ENCODE measurements at regions not wholly inside any gene's neighbourhood (a gene's known extent, or its start where the extent isn't known, plus 50 kb on each side); places are given as distances from the start of the nearest gene placed in this dataset.

DNA sequence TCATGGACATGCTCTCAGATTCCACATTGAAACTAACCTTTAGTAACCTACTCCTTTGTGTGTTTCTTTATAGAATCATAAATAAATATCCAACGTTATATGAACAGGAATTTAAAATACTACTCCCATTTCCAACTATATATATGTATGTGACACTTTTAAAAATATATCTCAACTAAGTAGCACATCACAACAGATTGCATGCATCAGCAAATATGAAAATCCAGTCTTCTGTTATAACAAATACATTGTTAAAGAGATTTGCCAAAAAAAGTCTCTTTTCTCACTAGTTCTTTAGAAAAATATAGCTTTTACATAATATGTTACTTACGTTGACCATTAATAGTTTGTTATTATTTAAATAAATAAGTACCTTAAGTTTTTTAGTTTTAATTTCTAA, 1608.6 kb upstream of the RAG2 start:
- H3K9me3 ChIP-seq (ENCODE audit: control insufficient read depth in 1 of 2, low read length in 2 of 2): peaks cover 0 to 4% of the 10 kb centered on the region in 2 donors
- no peaks in the 10 kb centered on the region for H3K36me3 ChIP-seq (ENCODE audit: control insufficient read depth in 1 of 2, insufficient read depth in 2 of 2, low read length in 2 of 2)
- H3K4me1 ChIP-seq (ENCODE audit: control insufficient read depth in 1 of 2, insufficient read depth in 2 of 2, low read length in 2 of 2): no peaks in the 10 kb centered on the region
- no peak overlapping the region for H3K27ac ChIP-seq (ENCODE audit: low read length)
- no peak overlapping the region for H3K4me3 ChIP-seq (ENCODE audit: low read depth in 1 of 2, low read length in 2 of 2)
- H3K27me3 ChIP-seq (ENCODE audit: low read depth, low read length): no peaks in the 10 kb centered on the region

DNA sequence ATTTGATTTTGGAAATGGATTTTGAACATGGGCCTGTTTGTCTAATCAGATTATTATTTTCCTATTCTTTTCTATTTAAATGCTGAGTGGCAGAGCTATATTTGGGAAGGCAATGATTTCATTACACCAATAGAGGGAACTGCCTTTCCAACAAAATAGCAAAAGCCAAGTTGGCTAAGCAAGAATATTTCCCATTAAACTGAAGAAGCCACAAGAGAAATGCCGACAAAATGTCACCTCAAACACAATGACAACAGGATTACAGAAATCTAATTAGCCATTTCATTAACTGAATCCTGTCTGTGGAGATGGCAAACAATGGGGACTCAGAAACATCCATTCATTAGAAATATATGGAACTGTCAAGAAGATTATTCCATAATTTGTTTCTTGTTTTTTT, 1593.1 kb upstream of the RAG2 start:
- Histone ChIP-seq H3K27me3 (ENCODE audit: low read depth, low read length) (no peaks in the 10 kb centered on the region), H3K27ac (ENCODE audit: low read length) (no peak overlapping the region), H3K4me1 (ENCODE audit: control insufficient read depth in 1 of 2, insufficient read depth in 2 of 2, low read length in 2 of 2) (no peaks in the 10 kb centered on the region), H3K36me3 (ENCODE audit: control insufficient read depth in 1 of 2, insufficient read depth in 2 of 2, low read length in 2 of 2) (no peaks in the 10 kb centered on the region), H3K4me3 (ENCODE audit: low read depth in 1 of 2, low read length in 2 of 2) (no peak overlapping the region), H3K9me3 (ENCODE audit: control insufficient read depth in 1 of 2, low read length in 2 of 2) (no peaks in the 10 kb centered on the region)

DNA sequence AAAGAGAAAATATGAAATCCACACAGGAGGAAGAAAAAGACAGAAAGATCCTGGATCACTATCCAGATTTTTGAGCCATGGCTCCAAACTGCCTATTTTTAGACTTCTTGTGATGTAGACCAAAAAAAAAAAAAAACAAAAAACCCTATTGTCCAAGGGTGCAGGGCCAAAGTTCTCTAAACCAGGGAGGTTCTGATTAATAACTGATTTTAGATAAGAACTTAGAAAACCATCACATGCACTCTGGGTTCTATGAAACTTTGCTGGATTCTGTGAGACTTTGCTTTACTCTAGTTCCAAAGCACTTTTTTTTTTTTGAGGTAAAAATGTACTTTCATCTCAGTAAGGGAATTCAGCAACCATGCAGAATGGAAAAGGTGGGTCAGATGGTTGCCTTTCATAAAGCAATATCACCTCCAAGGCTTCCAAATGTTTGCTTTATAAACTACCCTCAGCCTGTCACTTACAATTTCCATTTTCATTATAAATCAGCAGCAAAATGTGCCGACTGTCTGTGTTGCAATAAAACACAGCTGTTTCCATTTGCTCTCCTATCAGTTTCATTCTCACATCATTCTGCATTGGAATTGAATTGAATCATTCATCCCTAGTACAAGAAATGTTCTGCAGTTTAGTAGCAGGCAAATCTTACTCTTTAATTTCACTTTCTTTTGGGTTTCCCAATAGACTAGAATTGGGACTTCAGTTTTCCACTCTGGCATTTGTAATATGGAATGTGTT, 1584.3 kb upstream of the RAG2 start:
- Histone ChIP-seq H3K27me3 (ENCODE audit: low read depth, low read length) (no peaks in the 10 kb centered on the region), H3K36me3 (ENCODE audit: control insufficient read depth in 1 of 2, insufficient read depth in 2 of 2, low read length in 2 of 2) (no peaks in the 10 kb centered on the region), H3K4me1 (ENCODE audit: control insufficient read depth in 1 of 2, insufficient read depth in 2 of 2, low read length in 2 of 2) (no peaks in the 10 kb centered on the region), H3K27ac (ENCODE audit: low read length) (no peak overlapping the region), H3K4me3 (ENCODE audit: low read depth in 1 of 2, low read length in 2 of 2) (no peak overlapping the region), H3K9me3 (ENCODE audit: control insufficient read depth in 1 of 2, low read length in 2 of 2) (no peaks in the 10 kb centered on the region)

DNA sequence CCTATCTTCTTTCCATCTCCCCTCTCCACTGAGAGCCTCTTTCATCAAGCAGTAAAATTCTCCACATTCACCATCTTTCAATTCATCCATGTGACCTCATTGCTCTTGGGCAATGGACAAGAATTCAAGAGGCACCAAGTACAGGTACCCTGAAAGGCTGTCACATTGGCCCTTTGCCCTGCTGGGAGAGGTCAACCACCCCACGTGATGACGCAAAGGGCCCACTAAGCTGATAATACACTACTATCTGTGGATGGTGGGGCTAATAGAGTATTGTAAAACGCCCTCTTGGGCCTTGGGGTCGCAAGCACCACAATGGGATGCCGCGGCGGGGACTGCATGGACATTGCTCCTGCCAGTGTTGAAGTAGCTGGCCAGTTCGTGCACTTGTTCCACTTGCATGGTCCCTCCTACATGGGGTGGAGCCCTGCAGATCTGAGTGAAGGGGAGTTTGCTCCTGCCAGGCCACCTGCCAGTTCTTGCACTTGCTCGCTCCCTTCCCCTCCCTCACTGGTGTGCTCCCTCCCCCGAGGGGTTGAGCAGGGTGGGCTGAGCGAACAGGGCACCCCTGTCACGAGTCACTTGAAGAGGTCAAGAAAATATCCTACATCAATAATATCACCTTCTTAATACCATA, 1578.8 kb upstream of the RAG2 start:
- Histone ChIP-seq H3K27ac (ENCODE audit: low read length) (no peak overlapping the region), H3K4me1 (ENCODE audit: control insufficient read depth in 1 of 2, insufficient read depth in 2 of 2, low read length in 2 of 2) (no peaks in the 10 kb centered on the region), H3K27me3 (ENCODE audit: low read depth, low read length) (no peaks in the 10 kb centered on the region), H3K36me3 (ENCODE audit: control insufficient read depth in 1 of 2, insufficient read depth in 2 of 2, low read length in 2 of 2) (no peaks in the 10 kb centered on the region), H3K4me3 (ENCODE audit: low read depth in 1 of 2, low read length in 2 of 2) (no peak overlapping the region), H3K9me3 (ENCODE audit: control insufficient read depth in 1 of 2, low read length in 2 of 2) (no peaks in the 10 kb centered on the region)

DNA sequence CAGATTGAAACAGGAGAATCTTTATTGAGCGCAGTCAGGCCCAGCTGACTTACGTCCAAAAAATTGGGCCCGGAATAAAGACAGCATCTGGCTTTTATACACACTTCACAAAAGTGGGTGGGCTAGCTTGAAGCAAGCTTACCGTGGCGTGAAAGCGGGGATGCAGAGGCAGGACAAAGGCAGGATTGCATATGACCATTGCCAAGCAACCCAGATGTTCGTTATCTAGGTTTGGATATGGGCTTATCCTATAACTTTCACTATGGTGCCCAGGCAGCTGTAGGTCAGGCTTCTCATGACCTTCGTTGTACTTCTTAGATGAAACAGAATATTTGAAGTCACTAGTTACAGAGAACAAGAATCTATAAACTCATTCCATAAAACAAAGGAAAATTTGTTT, 1575.6 kb upstream of the RAG2 start:
- no peaks in the 10 kb centered on the region for H3K36me3 ChIP-seq (ENCODE audit: control insufficient read depth in 1 of 2, insufficient read depth in 2 of 2, low read length in 2 of 2)
- H3K9me3 ChIP-seq (ENCODE audit: control insufficient read depth in 1 of 2, low read length in 2 of 2): no peaks in the 10 kb centered on the region
- no peak overlapping the region for H3K4me3 ChIP-seq (ENCODE audit: low read depth in 1 of 2, low read length in 2 of 2)
- H3K27ac ChIP-seq (ENCODE audit: low read length): no peak overlapping the region
- no peaks in the 10 kb centered on the region for H3K27me3 ChIP-seq (ENCODE audit: low read depth, low read length)
- H3K4me1 ChIP-seq (ENCODE audit: control insufficient read depth in 1 of 2, insufficient read depth in 2 of 2, low read length in 2 of 2): peaks cover 0 to 5% of the 10 kb centered on the region in 2 donors

DNA sequence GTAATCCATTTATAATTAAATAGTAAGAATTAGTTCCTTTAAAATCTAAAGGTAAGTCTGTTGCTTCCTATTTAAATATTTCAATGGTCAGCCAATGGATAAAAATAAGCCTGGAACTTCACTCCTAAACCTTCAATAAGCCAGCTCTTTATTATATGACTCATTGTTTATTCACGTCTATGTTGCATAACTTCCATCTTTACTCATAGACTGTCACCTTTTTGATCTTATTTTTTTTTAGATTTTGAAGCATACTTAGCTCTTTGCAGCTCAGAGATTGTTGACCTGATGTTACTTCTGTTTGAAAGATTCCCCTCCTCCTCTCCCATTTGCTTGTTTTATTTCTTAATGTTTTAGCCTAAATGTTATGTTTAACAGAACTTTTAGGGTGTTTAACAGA, 1571.2 kb upstream of the RAG2 start:
- Histone ChIP-seq H3K36me3 (ENCODE audit: control insufficient read depth in 1 of 2, insufficient read depth in 2 of 2, low read length in 2 of 2) (no peaks in the 10 kb centered on the region), H3K4me3 (ENCODE audit: low read depth in 1 of 2, low read length in 2 of 2) (no peak overlapping the region), H3K9me3 (ENCODE audit: control insufficient read depth in 1 of 2, low read length in 2 of 2) (no peaks in the 10 kb centered on the region), H3K27ac (ENCODE audit: low read length) (no peak overlapping the region), H3K27me3 (ENCODE audit: low read depth, low read length) (no peaks in the 10 kb centered on the region), H3K4me1 (ENCODE audit: control insufficient read depth in 1 of 2, insufficient read depth in 2 of 2, low read length in 2 of 2) (peaks cover 0 to 8% of the 10 kb centered on the region in 2 donors)

DNA sequence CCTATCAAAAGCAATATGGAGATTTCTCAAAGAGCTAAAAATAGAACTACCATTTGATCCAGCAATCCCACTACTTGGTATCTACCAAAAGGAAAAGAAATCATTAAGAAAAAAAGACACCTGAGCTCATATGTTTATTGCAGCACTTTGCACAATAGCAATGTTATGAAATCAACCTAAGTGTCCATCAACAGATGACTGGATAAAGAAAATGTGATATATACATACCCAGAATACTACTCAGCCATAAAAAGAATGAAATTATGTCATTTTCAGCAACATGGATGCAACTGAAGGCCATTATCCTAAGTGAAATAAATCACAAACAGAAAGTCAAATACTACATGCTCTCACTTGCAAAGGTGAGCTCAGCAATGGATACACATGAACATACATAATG, 1565.5 kb upstream of the RAG2 start:
- Histone ChIP-seq H3K36me3 (ENCODE audit: control insufficient read depth in 1 of 2, insufficient read depth in 2 of 2, low read length in 2 of 2) (no peaks in the 10 kb centered on the region), H3K27me3 (ENCODE audit: low read depth, low read length) (no peaks in the 10 kb centered on the region), H3K4me3 (ENCODE audit: low read depth in 1 of 2, low read length in 2 of 2) (no peak overlapping the region), H3K9me3 (ENCODE audit: control insufficient read depth in 1 of 2, low read length in 2 of 2) (no peaks in the 10 kb centered on the region), H3K27ac (ENCODE audit: low read length) (no peak overlapping the region), H3K4me1 (ENCODE audit: control insufficient read depth in 1 of 2, insufficient read depth in 2 of 2, low read length in 2 of 2) (peaks cover 0 to 4% of the 10 kb centered on the region in 2 donors)

DNA sequence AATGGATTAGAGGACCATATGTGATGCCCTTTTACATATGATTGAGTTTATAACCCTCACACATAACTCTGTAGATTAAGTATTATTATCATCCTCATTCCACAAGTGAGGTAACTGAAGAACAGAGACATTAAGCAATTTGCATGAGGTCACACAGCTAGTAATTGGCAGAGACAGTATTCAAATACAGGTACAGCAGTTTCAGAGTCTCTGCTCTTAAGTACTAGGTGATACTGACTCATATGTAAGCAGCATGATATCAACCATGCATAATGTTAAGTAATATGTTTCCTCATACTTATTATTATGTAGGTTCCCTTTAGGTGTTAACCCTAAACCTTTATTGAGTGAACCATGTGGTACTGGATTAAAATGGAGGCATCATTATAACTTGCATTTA, 1562.4 kb upstream of the RAG2 start:
- no peaks in the 10 kb centered on the region for H3K27me3 ChIP-seq (ENCODE audit: low read depth, low read length)
- no peaks in the 10 kb centered on the region for H3K4me1 ChIP-seq (ENCODE audit: control insufficient read depth in 1 of 2, insufficient read depth in 2 of 2, low read length in 2 of 2)
- H3K9me3 ChIP-seq (ENCODE audit: control insufficient read depth in 1 of 2, low read length in 2 of 2): no peaks in the 10 kb centered on the region
- H3K36me3 ChIP-seq (ENCODE audit: control insufficient read depth in 1 of 2, insufficient read depth in 2 of 2, low read length in 2 of 2): no peaks in the 10 kb centered on the region
- no peak overlapping the region for H3K4me3 ChIP-seq (ENCODE audit: low read depth in 1 of 2, low read length in 2 of 2)
- H3K27ac ChIP-seq (ENCODE audit: low read length): no peak overlapping the region

DNA sequence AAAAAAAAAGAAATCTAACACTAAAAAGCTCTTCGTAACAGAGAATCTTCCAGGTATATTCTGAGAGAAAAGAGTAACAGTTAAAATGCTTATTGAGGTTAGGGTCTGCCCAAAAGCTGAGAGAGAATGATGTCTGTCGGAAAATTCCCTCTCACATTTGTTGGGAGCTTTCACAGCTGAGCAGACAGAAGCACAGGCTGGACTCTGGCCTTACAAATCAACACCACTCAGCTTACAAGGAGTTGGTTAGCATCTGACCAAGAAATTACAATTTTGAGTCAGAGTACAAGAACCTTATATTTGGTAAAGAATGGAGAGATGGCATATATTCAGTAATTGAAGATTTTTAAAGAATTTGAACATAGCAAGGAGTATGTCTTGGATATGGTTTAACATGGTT, 1561.0 kb upstream of the RAG2 start:
- H3K27me3 ChIP-seq (ENCODE audit: low read depth, low read length): no peaks in the 10 kb centered on the region

DNA sequence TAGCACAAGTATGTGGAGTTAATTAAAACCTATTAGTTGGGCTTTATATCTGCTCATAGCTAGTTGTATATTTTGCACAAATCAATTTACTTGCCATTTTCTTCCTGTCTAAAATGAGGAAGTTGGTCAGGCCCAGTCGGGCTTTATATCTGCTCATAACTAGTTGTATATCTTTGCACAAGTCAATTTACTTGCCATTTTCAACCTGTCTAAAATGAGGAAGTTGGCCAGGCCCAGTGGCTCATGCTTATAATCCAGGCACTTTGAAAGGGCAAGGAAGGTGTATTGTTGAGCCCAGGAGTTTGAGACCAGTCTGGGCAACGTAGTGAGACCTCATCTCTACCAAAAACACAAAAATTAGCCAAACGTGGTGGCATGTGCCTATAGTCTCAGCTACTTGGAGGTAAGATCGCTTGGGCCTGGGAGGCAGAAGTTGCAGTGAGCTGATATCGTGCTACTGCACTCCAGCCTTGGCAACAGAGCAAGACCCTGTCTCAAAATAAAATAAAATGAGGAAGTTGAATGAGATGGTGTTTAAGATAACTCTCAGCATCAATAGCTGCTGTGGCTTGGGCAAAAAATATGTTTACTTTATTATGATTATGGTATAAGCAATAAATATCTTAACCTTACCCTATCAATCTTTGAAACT, 1558.6 kb upstream of the RAG2 start:
- Histone ChIP-seq H3K27me3 (ENCODE audit: low read depth, low read length) (no peaks in the 10 kb centered on the region), H3K9me3 (ENCODE audit: control insufficient read depth in 1 of 2, low read length in 2 of 2) (no peaks in the 10 kb centered on the region), H3K4me1 (ENCODE audit: control insufficient read depth in 1 of 2, insufficient read depth in 2 of 2, low read length in 2 of 2) (no peaks in the 10 kb centered on the region), H3K4me3 (ENCODE audit: low read depth in 1 of 2, low read length in 2 of 2) (no peak overlapping the region), H3K27ac (ENCODE audit: low read length) (no peak overlapping the region), H3K36me3 (ENCODE audit: control insufficient read depth in 1 of 2, insufficient read depth in 2 of 2, low read length in 2 of 2) (no peaks in the 10 kb centered on the region)

More for the DNA sequence above, 1561.0 kb upstream of the RAG2 start:
- Histone ChIP-seq H3K9me3 (ENCODE audit: control insufficient read depth in 1 of 2, low read length in 2 of 2) (no peaks in the 10 kb centered on the region), H3K27ac (ENCODE audit: low read length) (no peak overlapping the region), H3K4me1 (ENCODE audit: control insufficient read depth in 1 of 2, insufficient read depth in 2 of 2, low read length in 2 of 2) (no peaks in the 10 kb centered on the region), H3K4me3 (ENCODE audit: low read depth in 1 of 2, low read length in 2 of 2) (no peak overlapping the region), H3K36me3 (ENCODE audit: control insufficient read depth in 1 of 2, insufficient read depth in 2 of 2, low read length in 2 of 2) (no peaks in the 10 kb centered on the region)

DNA sequence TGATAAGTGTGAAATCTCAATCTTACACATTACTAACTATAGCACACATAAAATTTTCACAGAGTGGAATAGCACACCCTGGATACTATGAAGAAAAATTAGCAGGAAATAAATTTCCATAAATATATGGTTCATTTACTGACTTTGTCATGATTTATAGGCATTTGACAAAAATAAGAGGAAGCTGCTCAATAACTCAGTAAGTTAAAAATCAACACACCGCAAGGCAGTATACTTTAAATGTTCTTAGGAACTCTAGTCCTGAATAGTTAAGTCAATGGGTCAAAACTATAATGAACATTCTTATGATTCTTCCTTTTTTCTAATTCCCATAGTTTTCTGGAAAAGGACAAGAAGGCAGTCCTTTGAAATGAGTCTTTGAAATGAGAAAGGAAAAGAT, 1557.8 kb upstream of the RAG2 start:
- no peaks in the 10 kb centered on the region for H3K4me1 ChIP-seq (ENCODE audit: control insufficient read depth in 1 of 2, insufficient read depth in 2 of 2, low read length in 2 of 2)
- H3K36me3 ChIP-seq (ENCODE audit: control insufficient read depth in 1 of 2, insufficient read depth in 2 of 2, low read length in 2 of 2): no peaks in the 10 kb centered on the region
- H3K27me3 ChIP-seq (ENCODE audit: low read depth, low read length): no peaks in the 10 kb centered on the region
- no peak overlapping the region for H3K27ac ChIP-seq (ENCODE audit: low read length)
- no peak overlapping the region for H3K4me3 ChIP-seq (ENCODE audit: low read depth in 1 of 2, low read length in 2 of 2)
- H3K9me3 ChIP-seq (ENCODE audit: control insufficient read depth in 1 of 2, low read length in 2 of 2): no peaks in the 10 kb centered on the region
